SH-SY5Y (cell line): ENCODE measurements at regions not wholly inside any gene's neighbourhood (a gene's known extent, or its start where the extent isn't known, plus 50 kb on each side); places are given as distances from the start of the nearest gene placed in this dataset.

Source experiments
- GATA2 ChIP-seq: IDR thresholded peaks from 2 replicates; pipeline ENCODE4 v1.6.1; 2011; ENCODE audit warnings: mild to moderate bottlenecking, low read depth, low read length
- GATA3 ChIP-seq: IDR thresholded peaks from 2 replicates; pipeline ENCODE4 v1.6.1; 2011; ENCODE audit warnings: low read depth, mild to moderate bottlenecking, low read length, moderate library complexity

DNA sequence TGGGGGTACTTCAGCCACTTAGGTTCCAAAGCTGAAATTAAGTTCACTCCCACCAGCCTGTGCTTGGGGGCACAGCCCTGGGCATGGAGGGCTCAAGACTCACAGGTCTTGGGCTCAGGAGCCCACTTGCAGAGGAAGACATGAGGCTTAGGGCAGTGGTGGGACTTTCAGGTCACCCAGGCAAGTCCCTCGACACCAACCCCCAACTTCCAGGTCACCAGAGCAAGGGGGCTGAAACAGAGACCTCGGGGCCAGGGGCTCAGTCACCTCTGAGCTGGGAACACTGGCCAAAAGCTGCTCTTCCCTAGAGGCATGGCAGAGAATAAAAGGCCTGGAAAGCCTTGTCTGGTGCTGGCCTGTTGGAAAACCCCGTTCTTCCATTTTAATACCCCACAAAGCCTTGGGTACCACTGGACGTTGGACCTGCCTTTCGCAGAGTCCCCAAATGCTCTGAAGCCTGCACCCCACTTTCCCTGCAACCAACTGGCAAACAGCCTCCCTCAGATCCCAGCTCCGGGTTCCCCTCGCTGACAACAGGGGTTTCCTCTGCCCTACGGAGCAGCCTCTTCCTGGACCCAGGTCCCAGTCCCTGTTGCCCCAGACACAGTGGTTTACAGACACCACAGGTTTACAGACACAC lies 160.9 kb upstream of the PMEPA1 start:
- TF ChIP-seq GATA2 (no peak), GATA3 (no peak)
